Uterus (tissue), 2 donors: ENCODE measurements at regions not wholly inside any gene's neighbourhood (a gene's known extent, or its start where the extent isn't known, plus 50 kb on each side); places are given as distances from the start of the nearest gene placed in this dataset.

Experiments
- POLR2A ChIP-seq, 2 donors: fragments of 450-650 bp; IDR thresholded peaks; one replicate each; pipeline ENCODE4 v1.6.1; 2016; ENCODE audit warnings: antibody characterized with exemption in 2 of 2, mild to moderate bottlenecking in 1 of 2, moderate library complexity in 1 of 2
- TF ChIP-seq, protein P1 (sequence below), 4 experiments: fragments of 200-600 bp in 2 of 4; fragments of 450-650 bp in 2 of 4; sonication (generic) in 2 of 4; IDR thresholded peaks; one replicate each; pipeline ENCODE4 v1.5.1; 2016 to 2019; ENCODE audit warnings: antibody characterized with exemption in 4 of 4, mild to moderate bottlenecking in 2 of 4, moderate library complexity in 1 of 4

DNA sequence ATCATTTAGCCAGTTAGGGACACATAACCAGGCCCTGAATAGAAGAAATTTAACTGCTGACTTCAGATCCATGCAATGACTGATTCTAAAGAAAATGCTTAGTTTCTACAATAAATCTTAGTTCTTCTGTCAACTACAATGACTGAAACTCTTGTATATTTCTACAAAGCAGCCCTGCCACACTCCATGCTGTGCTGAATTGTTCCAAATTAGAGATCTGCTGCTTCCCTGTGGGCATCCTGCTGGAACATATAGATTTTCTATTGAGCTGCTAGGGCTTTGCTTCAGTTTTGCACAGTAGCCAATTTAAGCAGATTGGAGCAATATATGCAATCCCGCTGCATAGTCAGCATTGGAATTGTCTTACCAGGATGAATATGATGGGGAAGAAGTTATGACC, 312.8 kb upstream of the SMIM31 start:
- TF ChIP-seq, protein P1, sequence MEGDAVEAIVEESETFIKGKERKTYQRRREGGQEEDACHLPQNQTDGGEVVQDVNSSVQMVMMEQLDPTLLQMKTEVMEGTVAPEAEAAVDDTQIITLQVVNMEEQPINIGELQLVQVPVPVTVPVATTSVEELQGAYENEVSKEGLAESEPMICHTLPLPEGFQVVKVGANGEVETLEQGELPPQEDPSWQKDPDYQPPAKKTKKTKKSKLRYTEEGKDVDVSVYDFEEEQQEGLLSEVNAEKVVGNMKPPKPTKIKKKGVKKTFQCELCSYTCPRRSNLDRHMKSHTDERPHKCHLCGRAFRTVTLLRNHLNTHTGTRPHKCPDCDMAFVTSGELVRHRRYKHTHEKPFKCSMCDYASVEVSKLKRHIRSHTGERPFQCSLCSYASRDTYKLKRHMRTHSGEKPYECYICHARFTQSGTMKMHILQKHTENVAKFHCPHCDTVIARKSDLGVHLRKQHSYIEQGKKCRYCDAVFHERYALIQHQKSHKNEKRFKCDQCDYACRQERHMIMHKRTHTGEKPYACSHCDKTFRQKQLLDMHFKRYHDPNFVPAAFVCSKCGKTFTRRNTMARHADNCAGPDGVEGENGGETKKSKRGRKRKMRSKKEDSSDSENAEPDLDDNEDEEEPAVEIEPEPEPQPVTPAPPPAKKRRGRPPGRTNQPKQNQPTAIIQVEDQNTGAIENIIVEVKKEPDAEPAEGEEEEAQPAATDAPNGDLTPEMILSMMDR (IDR thresholded peaks at IDR 0.05): no peak
- TF ChIP-seq POLR2A (IDR thresholded peaks at IDR 0.05): no peak
